C4-2B (cell line): ENCODE measurements at regions not wholly inside any gene's neighbourhood (a gene's known extent, or its start where the extent isn't known, plus 50 kb on each side); places are given as distances from the start of the nearest gene placed in this dataset.

ENCODE experiments used
- H3K27ac ChIP-seq: fragments of 450-650 bp; 2 replicates; pipeline ENCODE4 v1.5.1; 2017
- ZFX ChIP-seq: fragments of 450-650 bp; IDR thresholded peaks from 2 replicates; pipeline ENCODE4 v1.6.1; 2017
- TF ChIP-seq, protein P1 (sequence below): fragments of 450-650 bp; conservative IDR thresholded peaks from 2 replicates; pipeline ENCODE4 v1.5.1; 2017; ENCODE audit warnings: mild to moderate bottlenecking

DNA sequence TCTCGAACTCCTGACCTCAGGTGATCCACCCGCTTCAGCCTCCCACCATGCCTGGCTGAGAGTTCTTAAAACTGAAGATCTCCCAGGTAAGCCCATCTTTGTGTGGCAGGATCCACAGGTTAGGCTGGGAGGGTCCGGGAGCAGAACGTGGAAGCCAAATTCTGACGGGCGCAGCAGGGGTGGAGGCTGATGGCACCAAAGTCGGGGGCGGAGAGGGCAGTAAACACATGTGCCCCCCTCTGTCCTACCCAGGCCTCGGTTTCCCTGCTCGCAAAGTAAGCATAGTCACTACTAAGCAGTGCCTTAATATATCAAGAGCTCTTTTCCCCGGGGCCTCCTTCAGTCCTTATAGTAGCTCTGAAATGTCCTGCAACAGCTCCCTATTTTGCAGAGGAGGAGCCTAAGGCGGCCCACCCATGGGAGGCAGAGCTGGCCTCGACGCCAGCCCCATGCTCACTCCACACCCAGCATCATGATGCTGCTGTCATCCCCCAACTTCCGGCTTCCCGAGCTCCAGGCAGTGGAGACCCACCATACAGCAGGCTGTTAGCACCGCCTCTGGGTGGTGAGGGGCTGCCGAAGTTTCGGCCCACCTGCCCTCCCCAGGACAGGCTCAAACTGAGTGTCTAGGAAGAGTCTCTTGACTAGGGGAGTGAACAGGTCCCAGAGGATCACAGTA lies 230.0 kb downstream of the CTTN start:
- H3K27ac ChIP-seq, result no peak overlapping the region
- TF ChIP-seq, protein P1, sequence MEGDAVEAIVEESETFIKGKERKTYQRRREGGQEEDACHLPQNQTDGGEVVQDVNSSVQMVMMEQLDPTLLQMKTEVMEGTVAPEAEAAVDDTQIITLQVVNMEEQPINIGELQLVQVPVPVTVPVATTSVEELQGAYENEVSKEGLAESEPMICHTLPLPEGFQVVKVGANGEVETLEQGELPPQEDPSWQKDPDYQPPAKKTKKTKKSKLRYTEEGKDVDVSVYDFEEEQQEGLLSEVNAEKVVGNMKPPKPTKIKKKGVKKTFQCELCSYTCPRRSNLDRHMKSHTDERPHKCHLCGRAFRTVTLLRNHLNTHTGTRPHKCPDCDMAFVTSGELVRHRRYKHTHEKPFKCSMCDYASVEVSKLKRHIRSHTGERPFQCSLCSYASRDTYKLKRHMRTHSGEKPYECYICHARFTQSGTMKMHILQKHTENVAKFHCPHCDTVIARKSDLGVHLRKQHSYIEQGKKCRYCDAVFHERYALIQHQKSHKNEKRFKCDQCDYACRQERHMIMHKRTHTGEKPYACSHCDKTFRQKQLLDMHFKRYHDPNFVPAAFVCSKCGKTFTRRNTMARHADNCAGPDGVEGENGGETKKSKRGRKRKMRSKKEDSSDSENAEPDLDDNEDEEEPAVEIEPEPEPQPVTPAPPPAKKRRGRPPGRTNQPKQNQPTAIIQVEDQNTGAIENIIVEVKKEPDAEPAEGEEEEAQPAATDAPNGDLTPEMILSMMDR, result no peak
- TF ChIP-seq ZFX, result no peak

DNA sequence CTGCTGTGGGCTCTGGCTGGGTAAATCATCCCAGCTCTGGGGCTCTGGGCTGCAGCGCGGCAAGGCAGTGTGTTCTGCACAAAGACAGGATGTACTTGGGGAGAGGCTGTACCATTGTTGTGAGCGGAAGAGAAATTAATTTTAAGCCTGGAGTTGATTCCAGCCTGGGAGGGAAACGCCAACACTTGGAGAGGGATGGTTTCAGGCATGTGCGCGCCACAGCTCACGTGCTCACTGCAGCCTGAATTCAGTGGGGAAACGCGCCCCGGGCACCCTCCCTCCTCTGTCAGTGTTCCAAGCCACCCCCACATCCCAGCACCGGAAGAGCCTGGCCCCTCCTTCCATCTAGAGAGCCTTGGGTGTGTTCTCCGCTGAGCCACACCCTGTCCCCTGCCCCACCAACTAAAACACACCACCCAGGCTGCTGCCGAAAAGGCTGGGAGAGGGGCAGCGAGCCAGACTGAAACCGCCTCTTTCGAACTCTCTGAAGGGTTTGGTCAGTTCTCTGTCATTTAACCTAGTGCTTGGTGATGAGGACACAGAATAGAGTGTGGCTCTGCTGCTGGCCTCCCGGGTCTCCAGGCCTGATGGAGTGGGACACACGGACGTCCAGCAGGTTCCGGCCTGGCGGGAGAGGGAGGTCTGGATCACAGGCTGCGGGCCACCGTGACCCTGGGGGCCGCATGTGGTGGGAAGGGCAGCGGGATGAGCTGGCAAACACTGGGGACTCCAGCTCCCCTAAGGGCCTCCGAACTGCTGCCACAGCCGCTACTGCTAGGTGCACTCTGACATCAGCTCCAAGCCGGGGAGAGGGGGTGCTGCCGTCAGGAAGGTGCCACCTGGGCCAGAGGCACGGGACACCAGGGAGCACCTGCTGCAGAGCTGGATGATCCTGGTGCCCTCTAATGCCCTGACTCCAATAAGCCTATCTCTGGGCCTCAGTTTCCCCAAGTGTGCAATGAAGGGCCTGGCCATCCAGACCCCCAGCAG lies 230.8 kb downstream of the CTTN start:
- TF ChIP-seq ZFX, result no peak
- TF ChIP-seq, protein P1, result no peak
- H3K27ac ChIP-seq, result no peak overlapping the region

DNA sequence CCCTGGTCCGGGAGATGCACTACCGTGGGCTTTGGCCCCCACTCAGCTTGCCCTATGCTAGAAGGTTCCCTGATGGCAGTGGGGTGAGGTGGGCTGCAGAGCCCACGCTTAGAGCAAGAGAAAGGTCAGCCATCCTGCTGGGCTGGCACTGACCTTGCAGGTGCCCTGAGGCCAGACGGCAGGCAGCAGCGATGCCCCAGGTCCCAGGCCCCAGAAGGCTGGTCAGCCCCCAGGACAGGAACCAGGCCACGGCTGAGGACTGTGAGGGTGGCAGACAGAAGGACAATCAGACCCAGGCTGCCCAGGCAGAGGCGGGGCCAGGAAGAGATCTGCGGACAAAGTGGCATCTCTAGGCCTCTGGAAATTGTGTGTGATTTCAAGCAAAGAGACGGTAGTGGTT lies 231.7 kb downstream of the CTTN start:
- TF ChIP-seq, protein P1, result no peak
- TF ChIP-seq ZFX, result no peak

DNA sequence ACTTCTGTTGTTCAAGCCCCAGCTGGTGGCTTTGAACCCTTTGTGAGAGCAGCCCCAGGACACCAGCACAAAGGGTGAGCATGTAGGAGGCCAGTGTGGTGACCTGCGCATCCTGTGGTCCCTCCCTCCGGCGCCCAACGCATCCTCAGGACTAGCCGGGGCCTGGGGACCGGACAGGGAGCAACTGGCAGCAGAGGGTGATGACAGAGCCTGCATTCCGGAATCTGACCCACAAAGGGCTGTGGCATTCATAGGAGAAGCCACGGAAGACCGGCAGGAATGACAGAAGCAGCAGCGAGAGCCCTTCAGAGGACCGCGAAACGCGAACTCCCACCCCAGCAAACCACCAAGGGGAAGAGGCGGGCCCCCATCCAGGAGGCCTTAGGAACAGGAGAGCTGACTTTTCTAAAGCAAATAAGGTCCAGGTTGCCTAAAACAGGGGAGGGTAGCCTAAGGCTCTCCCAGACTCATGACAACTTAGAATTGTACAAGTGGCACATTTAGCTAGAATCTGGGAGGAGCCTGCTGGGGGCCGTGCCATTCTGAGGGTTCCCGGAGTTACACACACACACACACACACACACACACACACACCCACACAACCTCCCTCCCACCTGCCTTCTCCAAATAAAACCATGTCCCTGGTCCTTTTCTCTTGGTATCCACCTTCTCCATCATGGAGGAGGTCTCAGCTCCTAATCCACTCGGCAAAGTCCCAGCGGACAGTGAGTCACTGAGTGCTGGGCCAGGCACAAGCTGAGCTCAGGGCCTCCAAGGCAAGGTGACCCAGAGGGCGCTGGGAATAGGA lies 232.7 kb downstream of the CTTN start:
- no peak overlapping the region for H3K27ac ChIP-seq
- TF ChIP-seq ZFX, result no peak
- TF ChIP-seq, protein P1, result no peak

More for the DNA sequence above, 231.7 kb downstream of the CTTN start:
- no peak overlapping the region for H3K27ac ChIP-seq

DNA sequence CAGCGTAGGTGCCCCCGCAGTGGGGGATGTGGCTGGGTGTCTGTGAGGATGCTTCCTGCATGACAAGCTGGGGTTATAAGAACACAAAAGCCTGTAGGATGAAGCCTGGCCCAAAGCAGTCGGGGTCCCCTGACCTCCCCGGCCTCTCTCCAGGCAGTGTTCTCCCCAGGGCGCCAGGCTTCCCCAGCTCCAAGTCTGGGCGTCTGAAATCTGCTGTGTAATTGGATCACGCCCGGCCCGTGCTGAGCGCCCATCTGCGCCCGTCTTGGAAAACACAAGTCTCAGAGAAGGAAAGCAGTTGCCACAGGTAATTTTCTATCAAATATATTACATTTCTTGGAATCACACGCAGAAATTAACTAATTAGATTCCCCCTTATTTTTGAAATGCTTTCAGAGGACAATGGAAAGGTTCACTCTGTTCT lies 233.3 kb downstream of the CTTN start:
- TF ChIP-seq, protein P1, result no peak
- TF ChIP-seq ZFX, result no peak
- H3K27ac ChIP-seq, result no peak overlapping the region

DNA sequence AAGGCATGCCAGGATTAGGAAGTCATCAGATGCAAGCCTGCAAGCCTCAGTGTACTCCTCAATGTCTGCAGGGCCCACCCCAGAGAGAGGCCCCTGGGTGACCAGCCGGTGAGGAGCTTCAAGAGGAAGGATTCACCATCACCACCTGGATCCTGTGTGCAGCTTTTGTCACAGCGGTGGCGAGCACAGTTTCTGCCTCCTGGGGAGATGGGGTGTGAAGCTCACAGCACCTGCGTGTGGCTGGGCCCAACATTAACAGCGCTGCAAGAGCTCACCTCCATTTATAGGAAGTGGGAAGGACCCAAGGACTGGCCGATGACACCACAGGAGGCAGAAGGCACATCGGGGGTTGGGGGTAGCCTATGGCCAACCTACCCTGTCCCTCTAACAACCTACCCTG lies 235.3 kb downstream of the CTTN start:
- H3K27ac ChIP-seq, result no peak overlapping the region
- TF ChIP-seq, protein P1, result no peak
- no peak for TF ChIP-seq ZFX
